ENCODE measurements at regions not wholly inside any gene's neighbourhood (a gene's known extent, or its start where the extent isn't known, plus 50 kb on each side); places are given as distances from the start of the nearest gene placed in this dataset.

DNA sequence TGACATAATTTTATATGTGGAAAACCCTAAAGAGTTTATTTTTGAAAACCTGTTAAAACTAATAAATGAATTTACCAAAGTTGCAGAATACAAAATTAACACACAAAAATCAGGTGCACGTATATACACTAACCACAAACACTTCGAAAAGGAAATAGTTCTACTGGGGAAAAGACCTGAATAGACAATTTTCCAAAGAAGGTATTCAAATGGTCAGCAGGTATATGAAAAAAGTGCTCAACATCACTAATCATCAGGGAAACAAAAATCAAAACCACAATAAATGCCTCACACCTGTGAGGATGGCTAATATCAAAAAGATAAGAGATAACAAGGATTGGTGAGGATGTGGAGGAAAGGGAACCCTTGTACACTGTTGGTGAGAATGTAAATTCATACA is 110.6 kb downstream of the PXDC1 start:
- DNase-seq = no peak

DNA sequence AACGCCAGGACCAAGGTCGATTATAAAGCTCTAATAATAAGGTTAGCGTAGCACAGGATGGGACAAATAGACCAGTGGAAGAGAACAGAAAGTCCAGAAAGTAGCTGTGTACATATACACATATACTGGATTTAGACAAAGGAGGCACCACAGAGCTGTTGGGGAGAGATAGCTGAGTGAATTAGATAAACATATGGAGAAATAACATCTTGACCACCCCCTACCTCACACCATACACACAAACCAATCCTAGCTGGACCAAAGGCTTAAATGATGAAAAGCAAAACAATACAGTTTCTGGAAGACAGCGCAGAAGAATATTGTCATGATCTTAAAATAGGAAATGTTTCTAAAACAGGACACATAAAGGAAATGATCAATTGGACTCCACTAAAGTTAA is 112.9 kb downstream of the PXDC1 start:
- no peak for DNase-seq

DNA sequence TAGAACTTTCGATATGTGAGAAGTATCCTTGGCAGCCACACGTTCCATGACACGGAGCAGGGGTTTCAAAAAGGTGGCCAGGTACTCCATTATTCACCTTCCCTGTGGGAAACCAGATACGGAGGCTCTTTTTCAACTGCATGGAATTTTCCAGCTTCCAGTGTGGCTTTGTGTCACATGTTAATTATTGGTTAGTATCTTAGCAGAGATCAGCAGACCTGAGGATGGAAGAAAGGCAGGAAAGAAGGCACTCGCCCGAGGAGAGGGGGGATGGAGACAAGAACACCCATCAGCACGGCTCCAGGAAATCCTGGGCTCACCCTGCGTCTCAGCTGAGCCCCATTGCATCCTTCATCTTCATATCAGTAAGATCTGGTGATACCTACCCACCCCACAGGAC is 115.5 kb downstream of the PXDC1 start:
- no peak for DNase-seq

DNA sequence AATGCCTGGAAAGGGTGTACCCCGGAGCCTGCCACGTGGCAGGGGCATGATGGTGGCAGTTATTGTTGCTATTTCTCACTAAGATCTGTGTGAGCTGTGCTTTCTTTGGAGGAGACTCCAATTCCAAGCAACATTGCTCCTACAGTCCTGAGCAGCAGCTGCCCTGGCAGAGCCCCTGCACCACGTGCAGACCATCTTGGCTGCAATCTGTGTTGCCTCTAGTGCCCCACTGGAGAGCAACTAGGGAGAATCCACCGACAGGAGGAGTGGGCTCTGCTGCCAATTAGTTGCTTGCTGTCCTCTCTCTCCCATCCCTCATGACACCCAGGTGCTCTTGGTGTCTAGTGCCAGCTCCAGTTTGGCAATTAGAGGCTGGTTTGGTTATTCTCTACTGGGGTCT is 116.0 kb downstream of the PXDC1 start:
- DNase-seq = no peak

DNA sequence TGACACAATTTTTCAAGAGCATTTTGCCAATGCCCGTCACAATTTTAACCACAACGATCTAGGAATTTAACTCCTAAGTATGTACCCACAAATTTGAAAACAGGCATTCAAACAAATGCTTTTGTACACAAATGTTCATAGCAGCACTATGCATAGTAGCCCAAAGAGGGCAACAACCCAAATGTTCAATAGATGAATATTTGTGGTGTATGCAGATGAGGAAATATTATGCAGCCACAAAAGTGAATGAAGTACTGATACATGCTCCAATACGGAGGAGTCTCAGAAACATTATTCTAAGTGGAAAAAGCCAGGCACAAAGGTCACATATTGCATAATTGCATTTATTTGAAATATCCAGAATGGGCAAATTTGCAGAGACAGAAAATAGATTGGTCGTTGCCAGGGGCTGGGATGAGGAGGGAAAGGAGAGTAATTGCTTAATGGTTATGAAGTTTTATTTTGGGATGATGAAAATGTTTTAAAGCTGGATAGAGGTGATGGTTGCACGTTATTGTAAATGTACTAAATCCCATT is 117.2 kb downstream of the PXDC1 start:
- no peak for DNase-seq

DNA sequence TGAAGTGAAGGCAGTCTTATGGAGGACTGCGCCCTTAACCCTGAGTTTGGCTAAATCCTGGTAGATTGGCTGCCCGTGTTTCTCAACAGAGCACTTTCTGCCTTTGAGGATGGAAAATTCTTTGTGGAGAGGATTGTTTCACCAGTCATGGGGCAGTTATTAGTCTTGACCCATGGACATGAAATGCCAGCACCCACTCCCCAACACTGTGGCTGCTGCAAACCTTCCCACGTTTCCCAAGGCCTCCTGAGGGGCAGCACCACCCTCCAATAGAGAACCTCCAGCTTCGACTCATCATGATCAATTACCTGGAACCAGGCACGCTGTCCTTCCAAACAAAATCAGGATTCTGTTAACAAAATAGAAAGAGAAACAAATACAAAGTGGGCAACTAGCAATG is 117.8 kb downstream of the PXDC1 start:
- no peak for DNase-seq

DNA sequence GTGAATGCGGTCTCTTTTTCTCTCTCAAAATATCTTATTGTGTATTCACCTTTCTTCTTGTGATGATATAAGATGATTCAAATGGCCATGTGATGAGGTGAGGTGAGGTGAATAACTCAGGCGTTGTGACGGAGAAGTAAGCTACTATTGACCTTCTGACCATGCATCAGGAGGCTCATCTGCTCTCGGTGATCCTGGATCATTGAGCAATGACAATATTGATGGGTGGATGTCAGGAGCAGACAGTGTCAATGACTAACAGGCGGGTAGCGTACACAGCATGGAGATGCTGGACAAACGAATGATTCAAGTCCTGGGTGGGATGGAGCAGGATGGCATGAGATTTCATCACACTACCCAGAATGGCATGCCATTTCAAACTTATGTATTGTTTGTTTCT is 119.6 kb downstream of the PXDC1 start:
- no peak for DNase-seq

DNA sequence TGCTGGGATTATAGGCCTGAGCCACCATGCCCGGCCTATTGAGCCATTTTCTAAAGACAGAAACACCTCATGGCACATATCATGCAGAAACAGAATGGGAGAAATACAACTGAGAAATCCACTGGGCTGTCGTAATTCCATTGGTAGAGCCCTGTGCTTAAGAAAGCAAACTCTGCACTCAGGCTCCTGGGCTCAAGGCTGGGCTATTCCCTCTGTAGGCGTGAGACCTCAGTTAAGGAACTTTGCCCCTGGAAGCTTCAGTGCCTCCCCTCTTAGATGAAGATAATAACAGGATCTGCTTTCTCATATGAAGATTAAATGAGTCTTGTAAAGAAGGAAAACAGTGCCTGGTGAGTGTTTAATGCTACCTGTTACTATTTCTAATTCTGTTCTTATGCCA is 120.3 kb downstream of the PXDC1 start:
- DNase-seq = no peak

DNA sequence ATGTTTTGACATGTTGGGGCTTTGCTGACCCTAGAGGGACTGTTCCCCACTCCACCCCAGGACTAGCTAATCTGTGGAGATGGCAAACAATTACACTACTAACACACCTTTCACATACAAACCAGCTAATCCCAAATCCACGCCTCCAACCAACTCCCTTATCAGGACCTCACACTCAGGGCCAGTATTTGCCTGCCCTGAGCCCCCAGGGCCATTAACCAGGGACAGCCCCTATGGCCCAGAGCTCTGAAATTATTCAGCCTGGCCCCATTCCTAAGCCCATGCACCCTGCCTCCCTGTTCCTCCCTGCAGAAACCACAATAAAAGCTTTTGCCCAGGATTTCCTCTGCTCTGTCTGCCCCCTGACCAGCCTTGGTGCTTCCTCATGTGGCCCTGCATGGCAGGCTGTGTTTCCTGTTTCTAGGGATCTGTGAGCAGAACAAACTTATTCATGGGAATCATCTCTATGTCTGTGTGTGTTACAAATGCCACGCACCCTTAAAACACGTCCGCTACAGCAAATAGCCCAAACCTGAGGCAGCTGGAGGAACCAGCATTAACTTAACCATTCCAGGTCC is 121.2 kb downstream of the PXDC1 start:
- no peak for DNase-seq

DNA sequence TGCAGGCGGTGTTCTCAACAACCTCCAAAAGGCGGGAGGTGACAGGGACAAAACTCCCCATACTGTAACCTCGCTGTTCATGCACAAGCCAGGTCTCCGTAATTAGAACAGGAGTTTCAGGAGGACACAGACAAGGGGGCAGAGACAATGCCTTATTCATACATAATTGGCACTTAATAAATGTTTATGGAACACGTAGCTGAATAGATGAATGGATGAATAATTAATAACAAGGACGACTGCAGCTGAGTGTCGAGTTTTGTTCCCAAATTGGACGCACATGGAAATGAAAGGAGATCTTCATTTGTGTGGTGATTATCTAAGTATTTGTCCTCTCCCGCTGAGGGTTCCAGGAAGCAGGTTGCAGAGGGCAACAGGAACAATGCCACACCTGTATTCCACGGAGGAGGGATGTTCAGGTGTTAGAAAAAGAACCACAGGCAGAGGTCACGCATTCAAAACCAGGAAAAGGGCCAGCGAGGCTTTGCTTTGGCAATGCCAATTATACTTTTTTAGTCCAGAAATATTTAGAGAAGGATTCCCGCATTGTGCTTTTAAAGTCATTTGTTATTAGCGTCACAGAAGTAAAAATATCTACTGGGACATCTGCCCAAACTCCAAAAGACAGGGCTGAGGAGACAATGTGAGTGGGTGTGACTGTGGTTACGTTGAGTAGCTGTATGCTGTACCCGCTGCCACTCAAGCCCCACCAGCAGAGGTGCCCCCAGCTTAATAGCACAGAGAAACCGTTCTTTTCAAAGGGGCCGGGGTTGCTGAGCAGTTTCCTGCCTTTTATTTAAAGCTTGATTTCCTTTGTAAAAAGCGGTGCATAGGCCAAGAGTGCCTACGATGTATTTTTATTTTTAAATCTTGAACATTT is 123.3 kb downstream of the PXDC1 start:
- no peak for DNase-seq

DNA sequence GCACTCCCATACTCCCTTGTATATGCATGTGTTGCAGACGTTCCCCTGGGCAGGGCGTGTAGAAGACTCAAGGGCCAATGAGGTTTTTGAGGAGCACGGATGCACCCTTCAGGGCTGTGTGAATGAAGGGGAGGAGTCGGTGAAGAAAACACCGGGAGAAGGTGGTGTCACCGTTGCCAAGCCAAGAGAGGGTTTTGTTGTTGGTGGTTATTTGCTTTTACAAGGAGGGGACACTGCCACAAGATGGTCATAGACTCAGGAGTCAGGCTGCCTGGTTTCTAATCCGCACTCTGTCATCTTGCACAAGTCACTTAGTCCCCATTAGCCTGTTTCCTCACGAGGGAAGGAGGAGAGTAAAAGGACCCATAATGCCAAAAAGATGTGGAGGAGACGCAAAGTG is 124.0 kb downstream of the PXDC1 start:
- no peak for DNase-seq

DNA sequence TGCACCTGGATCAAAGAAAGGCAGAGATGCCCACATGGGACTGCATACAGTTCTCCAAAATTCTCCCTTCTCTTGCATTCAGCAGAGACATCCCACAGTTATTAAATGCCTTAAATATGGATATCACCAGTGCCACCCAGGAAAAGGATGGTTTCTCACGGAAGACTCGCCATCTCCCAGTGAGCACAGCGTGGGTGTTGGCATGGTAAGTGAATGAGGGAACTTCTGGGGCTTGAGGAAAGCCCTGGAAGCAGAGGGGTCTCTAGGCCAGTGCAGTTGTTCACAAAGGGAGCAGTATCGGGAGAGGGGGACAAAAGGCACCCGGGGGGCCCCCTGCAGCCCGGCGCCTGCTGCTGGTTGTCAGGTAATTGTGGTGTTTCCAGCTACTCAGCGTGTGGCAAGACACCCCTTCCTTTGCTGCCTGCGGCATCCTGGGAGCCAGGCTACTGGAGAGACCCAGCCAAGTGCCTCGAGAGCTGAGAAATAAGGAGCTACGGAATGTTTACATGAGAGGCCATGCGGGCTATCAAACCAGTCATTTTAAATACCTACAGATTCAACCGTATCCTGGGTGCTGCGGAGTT is 125.4 kb downstream of the PXDC1 start:
- no peak for DNase-seq

DNA sequence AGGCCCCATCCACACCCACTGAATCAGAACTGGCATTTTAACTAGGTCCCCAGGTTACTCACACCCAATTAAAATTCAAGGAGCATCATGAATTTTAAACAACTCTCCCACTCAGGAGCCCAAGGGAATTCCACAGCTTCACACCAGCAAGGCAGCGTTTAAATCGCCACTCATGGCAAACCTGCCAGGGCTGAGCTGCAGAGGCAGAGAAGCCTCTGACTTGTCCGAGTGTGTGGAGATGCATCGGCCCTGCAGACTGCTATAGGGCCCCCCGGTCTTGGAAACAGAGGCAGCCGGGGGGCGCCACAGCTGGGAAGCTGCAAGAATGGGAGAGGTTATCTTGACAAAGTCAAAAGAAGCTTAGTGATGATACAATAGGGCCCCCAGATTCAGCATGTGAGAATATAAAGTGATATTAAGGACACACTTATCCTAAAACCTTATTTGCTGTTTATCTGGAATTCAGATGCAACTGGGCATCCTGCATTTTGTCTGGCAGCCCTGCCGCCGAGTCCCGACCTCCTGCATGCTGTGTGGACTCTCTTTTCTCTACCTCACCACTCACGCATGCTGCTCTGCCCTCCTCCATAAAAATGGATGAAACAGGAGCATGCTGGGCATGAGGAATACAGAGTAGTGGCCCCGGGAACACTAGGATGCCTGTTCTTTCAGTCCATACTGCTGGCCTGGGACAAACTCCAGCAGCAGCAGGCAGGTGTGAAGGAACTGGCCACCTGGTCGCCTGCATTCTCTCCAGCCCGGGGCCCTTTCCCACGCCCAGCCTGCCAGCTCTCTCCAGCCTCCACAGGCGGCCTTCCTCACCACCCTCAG is 126.1 kb downstream of the PXDC1 start:
- DNase-seq = no peak

DNA sequence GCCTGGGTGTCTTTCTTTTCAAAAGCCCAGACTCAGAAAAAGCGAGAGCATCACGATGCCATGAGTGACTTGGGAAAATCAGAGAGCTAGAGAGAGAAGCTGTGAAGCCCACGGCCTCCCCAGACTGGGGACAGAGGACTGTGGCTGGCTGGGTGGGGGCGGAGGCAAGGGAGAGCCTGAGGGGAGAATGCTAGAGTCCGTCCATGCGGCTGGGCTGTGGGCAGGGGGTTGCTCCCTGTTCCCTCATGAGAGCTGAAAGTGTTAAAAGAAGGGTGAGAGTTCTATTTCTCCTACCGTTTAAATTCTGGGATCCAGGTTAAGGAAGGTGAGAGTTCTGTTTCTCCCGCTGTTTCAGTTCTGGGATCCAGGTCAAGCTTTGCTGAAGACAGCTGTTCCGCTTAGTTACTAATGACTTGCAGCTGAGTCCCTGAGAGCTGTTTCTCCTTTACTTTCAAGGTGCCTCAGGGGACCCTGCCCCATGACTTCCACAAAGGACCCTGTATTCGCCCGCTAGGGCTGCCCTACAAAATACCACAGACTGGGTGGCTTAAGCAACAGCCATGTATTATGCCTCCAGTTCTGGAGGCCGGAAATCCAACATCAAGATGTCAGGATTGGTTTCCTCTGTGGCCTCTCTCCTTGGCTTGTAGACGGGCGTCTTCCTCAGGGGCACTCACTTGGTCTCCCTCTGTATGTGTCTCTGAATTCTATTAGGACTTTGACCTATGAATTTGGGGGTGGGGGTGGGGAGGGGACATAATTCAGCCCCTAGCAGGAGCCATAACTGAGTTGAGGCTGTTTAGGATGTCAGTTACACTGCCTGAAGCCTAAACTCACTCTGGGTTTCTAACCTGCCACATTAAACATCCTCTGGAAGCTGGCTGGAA is 127.0 kb downstream of the PXDC1 start:
- no peak for DNase-seq

DNA sequence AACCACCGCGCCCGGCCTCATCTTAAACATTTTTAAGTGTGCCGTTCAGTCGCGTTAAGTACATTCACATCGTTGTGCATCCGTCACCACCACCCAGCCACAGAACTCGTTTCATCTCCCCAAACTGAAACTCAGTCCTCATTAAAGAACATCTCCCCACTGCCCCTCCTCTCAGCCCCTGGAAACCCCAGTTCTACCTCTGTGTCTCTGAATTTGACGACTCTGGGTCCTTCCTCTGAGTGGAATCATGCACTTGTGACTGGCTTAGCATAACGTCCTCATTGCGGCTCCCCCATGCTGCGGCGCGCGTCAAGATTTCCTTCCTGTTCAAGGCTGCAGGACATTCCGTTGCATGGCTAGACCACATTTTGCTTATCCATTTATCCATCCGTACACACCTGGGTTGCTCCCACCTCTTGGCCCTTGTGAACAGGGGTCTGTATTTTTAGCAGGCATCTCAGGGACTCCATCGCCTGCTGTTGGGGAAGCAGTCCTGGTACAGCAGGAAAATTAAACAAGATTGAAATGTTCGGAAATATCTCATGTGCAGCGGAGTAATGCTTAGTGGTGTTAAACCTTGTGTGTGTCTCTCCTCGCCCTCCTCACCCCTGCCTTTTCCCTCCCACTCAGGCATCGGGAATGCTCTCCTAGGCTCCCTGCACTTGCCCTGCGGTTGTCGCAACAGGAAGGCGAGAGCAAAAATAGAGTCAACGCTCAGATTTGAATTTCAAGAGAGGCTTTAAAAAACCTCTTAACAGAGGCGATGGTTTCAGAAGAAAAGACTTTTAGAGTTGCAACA is 127.9 kb downstream of the PXDC1 start:
- no peak for DNase-seq

DNA sequence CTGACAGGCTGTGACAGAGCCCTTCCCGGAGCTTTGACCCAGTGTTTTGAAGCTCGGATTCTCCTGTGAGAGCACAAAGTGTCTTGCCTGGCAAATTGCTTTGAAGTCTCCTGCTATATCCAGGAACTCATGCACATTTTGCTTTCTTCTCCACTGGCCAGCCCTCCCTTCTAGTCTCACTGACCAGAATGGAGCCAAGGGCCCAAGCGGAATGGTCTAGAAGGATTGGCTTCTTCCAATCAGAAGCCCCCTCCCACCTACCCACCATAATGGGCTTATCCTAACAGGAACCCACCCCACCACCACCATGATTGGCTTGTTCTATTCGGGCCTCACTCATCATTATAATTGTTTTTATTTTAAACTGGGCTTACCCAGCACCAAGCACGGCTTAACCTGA is 130.1 kb downstream of the PXDC1 start:
- DNase-seq = no peak

DNA sequence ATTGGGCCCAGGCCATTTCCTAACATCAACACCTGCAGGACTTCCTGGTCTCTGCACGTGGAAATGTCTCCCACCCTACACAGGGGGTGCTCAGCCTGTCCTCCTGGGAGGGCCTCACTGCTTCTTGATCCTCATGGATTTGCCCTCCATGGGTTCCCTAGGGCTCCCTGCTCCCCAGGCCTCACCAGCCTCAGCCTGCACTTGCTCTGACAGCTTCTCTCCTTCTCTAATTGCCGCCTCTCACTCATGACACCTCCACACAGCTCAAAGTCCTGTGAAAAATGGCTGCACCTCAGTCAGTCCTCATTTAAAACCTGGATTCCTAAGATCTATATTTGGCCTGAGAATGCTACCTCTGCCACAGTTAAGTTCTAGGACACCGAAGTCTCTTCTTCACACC is 130.6 kb downstream of the PXDC1 start:
- DNase-seq = no peak

DNA sequence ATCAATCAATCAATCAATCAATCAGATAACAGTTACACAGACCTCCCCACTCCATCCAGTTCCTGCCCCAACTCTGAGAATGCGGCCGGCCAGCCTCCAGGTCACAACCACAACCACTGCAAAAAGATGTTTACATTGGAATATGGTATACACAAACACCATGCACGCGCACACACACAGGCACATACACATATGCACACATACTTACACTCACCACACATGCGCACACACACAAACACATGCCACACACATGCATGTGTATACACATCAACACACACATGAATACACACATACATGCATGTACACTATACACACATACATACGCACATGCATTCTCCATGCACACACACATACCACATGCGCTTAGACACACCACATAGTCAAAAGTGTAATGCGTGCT is 131.1 kb downstream of the PXDC1 start:
- DNase-seq = no peak

DNA sequence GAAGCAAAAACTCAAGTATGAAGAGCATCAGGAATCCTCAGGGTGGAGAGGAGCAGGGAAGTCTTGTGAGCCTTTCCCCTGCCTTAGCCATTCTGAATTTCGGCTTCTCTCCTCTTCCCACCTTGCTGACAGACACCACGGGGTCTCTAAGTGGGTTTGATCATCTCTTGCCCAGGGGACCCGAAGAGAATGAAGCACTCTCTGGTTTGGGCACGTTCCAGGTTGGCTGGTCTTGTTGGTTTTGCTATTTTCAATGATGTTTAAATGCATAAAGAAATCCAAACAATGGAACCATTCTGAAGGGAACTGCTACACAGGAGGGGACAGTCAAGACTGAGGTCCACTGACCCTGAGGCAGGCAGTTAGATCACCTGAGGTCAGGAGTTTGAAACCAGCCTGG is 131.7 kb downstream of the PXDC1 start:
- DNase-seq = no peak

DNA sequence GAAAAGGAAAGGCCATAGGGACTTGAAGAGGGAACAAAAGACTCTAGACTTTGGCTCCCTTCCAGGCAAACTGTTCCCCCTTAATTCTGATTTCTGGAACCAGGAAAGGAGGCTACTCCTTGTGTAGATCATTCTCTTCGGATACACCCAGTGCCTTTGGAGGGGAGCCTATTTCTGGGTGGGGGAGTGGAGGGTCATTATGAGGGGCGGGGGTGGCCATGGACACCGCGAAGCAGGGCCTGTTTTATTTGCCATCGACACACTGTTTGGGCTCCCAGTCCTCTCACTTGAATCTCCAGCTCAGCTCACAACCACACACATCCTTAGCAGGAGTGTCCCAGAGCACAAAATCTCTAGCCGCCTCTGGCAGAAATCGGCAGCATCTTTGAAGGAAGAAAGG is 132.3 kb downstream of the PXDC1 start:
- DNase-seq = no peak

DNA sequence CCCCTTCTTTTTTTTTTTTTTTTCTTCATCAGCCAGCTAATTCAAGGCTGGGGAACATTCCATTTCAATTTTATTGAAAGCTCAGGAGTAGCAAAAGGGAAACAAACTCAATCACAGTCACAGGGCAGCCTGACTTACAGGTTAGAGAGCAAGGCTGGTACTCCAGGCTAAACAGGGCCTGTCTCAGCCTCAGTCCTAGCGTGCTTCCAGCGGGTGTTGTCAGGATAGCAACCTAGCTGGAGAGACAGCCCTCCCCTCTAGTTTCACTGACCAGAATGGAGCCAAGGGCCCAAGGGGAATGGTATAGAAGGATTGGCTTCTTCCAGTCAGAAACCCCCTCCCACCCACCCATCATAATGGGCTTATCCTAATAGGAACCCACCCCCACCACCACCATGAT is 132.9 kb downstream of the PXDC1 start:
- no peak for DNase-seq

All from NCI-H510A treated with DMSO at 0.1 percent for 48 hours (cell line).